ENCODE measurements at regions not wholly inside any gene's neighbourhood (a gene's known extent, or its start where the extent isn't known, plus 50 kb on each side); places are given as distances from the start of the nearest gene placed in this dataset.
"Not testable (repeated sequence)": the region's sequence is repeated elsewhere in the genome, so short reads cannot be mapped to it uniquely, and the experiment has no call there.

DNA sequence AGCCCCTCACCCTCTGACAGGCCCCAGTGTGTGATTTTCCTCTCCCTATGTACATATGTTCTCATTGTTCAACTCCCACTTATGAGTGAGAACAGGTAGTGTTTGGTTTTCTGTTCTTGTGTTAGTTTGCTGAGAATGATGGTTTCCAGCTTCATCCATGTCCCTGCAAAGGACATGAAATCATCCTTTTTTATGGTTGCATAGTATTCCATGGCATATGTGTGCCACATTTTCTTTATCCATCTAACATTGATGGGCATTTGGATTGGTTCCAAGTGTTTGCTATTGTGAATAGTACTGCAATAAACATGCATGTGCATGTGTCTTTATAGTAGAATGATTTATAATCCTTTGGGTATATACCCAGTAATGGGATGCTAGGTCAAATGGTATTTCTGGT, 223.7 kb upstream of the VLDLR start:
- not testable (repeated sequence) for DNase-seq

- DNase-seq: not testable (repeated sequence)
These were observed 219.8 kb upstream of the VLDLR start for GRCh38 chr9:2401746-2402145.

- DNase-seq: no peak
These were observed 217.9 kb upstream of the VLDLR start for GRCh38 chr9:2403701-2404100.

DNA sequence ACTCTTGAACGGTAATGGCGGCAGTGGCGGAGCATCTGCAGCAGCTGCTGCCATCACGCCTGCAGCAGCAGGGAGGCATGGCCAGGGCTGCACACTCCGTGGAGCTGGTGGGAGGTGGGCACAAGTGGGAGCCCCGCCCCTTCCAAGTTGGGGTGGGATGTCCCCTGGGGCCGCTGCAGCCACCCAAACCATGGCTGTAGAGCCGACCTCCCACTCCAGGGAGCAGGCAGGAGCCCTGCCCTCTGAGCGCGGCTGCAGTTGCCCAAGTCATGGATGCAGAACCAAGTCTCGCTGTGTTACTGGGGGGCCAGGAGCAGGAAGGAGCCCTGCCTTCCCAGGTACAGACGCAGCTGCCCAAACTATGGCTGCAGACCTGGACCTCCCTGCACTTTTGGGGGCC, 215.3 kb upstream of the VLDLR start:
- DNase-seq: no peak

DNA sequence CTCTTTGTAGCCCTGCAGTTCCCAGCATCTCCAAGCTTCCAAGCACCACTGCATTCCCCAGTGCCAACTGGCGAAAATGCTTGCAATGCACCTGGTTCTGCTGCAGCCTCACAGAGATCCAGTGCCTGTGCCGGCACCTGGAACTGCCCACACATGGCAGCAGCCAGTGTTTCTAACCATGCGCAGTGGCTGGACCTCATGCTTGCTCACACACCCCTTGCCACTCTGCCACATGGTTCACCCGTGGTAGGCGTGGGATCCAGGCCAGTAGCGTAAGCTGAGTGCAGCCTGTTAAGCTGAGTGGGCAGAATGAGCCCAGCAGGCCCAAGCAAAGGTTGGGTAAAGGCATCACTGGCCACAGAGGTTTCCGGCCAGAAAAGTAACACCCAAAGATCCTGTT, 214.1 kb upstream of the VLDLR start:
- no peak for DNase-seq

GRCh38 chr9:2411459-2412215, 209.9 kb upstream of the VLDLR start:
- DNase-seq: no peak

DNA sequence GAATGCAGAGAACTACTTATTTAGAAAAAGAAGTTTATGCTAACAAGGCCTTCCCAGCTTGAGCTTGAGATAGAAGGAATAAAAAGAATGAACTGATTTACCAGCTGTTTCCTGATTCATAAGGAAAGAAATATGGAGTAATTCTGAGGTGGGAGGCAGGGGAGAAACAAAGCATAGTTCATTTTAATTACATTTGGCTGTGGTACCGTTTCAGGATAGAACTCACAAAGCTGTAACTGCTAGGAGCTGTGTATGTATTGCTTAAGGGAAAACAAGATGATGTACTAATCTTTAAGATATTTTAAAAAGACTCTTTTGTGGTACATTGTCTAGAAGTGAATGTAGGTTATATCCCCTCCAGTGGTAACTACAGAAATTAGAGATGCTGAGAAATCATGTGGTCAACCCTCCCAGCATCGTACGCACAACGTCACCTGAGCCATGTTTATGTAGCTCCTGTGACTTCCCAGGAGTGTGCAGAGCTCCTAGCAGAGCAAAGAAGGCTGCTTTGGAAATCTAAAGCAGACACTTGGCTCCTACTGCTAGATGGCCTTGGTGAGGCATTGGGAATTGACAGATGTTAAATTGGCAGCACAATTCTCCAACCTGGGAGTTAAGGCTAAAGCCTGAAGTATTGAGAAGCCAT, 208.3 kb upstream of the VLDLR start:
- no peak for DNase-seq

GRCh38 chr9:2414465-2414864, 207.1 kb upstream of the VLDLR start:
- no peak for DNase-seq

- DNase-seq: no peak
These were observed 206.3 kb upstream of the VLDLR start for GRCh38 chr9:2415326-2415725.

GRCh38 chr9:2417730-2418129, 203.9 kb upstream of the VLDLR start:
- DNase-seq: no peak

GRCh38 chr9:2418619-2419018, 203.0 kb upstream of the VLDLR start:
- no peak for DNase-seq

DNA sequence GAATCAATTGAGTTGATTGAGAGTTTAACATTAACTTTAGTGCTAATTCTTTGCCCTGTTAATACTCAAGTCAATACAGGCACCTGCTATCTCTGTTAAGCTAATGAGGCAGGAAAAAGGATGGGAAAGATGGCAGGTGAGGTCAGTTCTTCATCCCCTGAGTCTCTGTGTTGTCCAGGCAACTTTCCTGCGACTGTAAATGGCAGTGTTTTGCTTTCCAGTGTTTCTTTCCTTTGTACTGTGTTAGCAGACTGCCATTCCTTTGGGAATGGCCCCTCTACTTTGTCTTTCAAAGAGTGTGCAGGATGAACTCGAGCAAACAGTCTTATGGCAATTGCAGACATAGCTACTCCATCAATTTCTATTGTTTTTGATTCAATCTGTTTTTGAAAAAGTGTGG, 202.2 kb upstream of the VLDLR start:
- no peak for DNase-seq

- no peak for DNase-seq
These were observed 201.0 kb upstream of the VLDLR start for GRCh38 chr9:2420543-2420942.

DNA sequence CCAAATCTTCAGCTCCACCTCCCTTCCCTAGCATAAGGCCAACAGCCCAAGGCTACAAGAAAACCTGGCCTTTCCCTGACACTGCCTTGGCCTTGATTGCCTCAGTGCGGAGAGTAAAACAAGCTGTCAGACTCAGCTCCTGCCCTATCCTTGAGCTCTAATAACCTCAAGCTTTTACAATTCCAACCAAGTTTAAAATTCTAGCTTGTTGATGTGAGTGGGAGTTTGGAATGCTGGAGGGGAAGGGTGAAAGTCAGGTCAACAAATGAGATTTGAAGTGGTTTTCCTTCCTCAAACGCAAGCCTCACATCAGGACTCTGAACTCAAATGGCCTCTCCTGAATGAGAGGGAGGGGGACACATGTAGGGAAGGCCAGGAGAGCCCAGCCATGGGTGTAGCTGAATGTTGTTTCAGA, 197.0 kb upstream of the VLDLR start:
- no peak for DNase-seq

- no peak for DNase-seq
These were observed 195.9 kb upstream of the VLDLR start for GRCh38 chr9:2425676-2426075.

- no peak for DNase-seq
These were observed 194.3 kb upstream of the VLDLR start for GRCh38 chr9:2427120-2427891.

DNA sequence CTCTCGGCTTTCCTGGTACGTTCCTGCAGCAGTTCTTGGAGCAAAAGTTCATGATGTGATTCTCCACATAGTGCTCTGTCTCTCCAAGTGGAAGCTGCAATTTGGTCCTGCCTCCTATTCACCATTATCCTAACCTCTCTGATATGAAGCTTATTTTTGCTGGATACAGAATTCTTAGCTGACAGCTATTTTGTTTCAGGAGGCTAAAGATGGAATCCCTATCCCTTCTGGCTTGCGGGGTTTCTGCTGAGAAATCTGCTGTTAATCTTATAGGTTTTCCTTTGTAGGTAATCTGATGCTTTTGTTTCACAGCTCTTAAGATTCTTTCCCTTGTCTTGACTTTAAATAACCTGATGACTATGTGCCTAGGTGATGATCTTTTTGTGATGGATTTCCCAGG, 181.6 kb upstream of the VLDLR start:
- DNase-seq: no peak

- not testable (repeated sequence) for DNase-seq
These were observed 177.7 kb upstream of the VLDLR start for GRCh38 chr9:2443933-2444332.

DNA sequence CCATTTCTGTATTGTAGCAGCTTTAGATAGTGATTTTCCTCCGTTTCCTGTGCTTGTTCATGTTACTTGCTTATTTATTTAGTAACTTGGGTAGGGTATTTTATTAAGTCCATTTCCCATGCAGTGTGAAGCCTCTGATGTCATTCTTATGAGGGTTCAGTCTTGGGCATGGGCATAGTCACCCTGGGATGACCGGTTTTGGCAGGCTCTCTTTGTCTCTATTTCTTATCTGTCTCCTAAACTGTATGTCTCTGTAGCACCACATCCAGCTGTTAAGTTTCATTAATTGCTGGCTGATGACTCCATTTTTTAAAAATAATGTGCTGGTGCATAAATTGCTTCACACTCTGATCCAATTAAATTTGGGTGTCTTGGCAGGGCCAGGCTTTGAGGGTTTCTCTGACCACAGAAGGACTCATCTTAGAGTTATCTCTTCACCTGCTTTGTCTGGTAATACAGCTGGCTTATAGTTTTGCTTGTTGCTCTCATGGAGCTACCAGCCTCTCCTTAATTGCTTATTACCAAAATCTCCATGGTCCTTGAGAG, 173.3 kb upstream of the VLDLR start:
- no peak for DNase-seq

DNA sequence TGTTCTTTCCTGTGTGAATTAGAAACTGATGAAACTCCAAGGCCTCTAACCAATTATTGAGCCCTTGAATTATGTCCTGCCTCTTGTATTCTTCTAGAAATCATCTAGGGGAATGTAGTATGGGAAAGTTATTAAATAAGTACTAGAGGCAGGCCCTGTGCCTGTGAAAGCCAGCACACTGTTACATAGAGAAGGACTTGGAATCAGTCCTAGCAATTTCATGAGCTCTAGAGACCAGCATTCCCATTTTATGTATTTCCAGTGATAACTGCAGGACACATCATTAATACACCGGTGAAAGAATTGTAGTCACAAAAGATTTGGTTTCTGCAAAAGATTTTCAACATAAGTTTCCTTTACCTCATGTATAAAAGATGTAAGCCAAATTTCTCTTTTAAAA, 168.5 kb upstream of the VLDLR start:
- no peak for DNase-seq

DNA sequence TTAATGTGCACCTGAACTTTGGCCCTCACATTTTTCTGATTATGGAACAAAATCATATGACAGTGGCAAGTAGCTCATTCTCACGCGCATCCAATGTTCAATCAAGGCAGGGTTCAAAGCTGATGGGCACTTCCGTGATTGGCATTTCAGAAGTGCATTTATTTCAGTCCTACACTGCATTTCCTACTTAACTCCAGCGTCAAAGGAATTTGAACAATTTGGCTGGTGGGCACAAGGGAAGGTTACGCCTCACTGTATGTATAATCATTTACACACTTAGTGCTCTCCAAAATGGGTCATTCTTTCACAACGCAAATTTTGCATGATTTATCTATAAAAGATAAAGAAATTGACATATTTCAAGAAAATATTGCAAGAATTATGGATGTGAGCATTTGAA, 167.9 kb upstream of the VLDLR start:
- no peak for DNase-seq

DNA sequence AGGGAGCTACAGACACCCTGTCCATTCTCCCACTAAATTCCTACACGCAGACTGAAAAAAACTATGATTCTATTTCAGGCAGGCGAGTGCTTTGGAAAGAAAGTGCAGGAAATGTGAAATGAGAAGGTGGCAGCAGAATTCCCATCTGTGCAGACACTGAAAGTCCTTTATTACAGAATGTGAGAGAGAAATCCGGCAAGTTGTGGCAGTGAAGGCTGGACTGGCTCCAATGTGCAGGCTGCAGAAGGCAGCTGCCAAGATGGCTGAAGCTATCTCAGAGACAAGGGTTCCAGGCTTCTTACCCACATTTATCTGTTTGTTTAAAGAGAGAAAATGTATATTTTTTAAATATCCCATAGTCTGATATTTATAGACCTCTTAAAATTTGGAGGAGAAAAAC, 161.8 kb upstream of the VLDLR start:
- no peak for DNase-seq

DNA sequence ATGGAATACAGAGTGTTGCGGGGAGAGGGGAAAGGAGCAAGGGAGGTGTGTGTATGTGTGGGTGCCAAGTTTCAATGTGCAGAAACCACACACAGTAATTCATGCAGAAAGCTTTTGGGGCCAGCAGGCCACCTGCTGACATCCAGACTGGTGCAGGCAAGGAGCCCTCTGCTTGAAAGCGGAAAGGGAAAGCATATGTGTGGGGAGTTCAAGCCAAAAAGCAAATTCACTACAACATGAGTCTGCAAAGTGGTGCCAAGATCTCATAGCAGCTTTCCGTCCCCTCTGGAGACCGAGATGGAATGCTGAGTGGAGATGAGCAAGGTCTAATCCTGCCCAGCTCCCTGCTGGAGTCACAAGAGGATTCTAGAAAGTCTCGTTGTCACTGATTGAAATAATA, 159.7 kb upstream of the VLDLR start:
- DNase-seq: no peak

GRCh38 chr9:2464624-2465023, 157.0 kb upstream of the VLDLR start:
- DNase-seq: no peak
